Stimulated activated CD4-positive, alpha-beta T cell treated with anti-CD3 and anti-CD28 coated beads, TNF-alpha, amount 100 ng/mL, for 1 hour (primary cell): ENCODE measurements at regions not wholly inside any gene's neighbourhood (a gene's known extent, or its start where the extent isn't known, plus 50 kb on each side); places are given as distances from the start of the nearest gene placed in this dataset.
"Not testable (repeated sequence)": the region's sequence is repeated elsewhere in the genome, so short reads cannot be mapped to it uniquely, and the experiment has no call there.

Source experiments
- DNase-seq, 3 donors: peaks; one replicate each; pipeline ENCODE4 v3.0.0-alpha.2; 2020; ENCODE audit warnings: low read depth in 3 of 3, low spot score in 1 of 3

DNA sequence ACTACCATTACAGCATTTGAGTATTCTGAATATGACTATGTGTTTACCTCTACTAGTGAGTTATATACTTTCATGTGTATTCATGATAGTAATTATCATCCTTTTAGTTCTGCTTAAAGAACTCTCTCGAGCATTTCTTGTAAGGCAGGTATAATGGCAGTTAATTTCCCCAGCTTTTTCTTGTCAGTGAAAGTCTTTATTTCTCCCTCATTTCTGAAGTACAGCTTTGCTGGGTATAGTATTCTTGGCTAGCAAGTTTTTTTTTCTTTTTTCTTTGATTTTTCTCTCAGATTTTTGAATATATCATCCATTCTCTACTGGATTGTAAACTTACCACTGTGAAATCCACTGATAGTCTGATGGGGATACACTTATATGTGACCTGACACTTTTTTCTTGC lies 165.9 kb upstream of the ARHGAP5 start:
- no peak for DNase-seq

- DNase-seq, result no peak
Measured at GRCh38 chr14:31913370-31913769, 163.7 kb upstream of the ARHGAP5 start.

DNA sequence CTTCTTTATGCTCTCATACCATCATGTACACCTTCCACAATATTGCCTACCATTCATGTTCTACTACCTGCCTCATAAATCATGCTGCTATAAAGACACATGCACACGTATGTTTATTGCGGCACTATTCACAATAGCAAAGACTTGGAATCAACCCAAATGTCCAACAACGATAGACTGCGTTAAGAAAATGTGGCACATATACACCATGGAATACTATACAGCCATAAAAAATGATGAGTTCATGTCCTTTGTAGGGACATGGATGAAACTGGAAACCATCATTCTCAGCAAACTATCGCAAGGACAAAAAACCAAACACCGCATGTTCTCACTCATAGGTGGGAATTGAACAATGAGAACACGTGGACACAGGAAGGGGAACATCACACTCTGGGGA lies 158.8 kb upstream of the ARHGAP5 start:
- not testable (repeated sequence) for DNase-seq

DNA sequence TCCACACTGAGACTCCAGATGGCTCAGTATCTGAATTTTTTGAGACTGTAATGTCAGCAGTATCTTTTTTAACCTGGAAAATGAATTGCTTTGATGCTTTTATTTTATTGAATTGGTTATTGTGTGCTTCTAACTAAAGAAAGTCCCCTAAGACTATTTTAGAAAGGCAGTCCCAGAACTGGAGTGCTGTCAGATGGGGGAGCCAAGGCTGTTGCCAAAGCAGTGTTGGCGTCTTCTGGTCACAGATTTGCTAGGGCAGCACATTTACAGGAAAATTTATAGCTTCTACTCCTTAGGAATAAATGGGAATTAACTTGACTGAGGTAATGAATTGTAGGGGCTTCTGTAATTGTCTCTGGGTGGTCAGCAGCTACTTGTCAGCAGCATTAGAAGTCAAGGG lies 157.1 kb upstream of the ARHGAP5 start:
- DNase-seq, result no peak

GRCh38 chr14:31920989-31921650 lies 156.0 kb upstream of the ARHGAP5 start:
- DNase-seq, result no peak

DNA sequence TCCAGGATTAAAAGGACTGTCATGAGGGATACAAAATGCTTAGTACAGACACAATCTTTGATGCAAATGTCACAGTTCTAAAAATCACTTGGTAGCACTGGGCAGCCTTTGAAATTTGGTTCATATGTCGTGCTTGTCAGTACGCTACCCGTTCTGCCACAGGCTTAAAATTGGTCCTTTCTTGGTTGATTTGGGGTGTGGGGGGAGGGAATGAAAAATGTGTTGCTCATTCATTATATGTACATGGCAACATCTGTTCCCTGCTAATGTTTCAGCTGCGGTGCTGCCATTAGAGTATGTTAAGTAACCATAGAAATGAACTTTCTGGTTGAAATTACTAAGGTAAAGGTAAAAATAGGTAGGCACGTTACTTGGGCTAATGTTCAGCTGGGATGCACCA lies 155.4 kb upstream of the ARHGAP5 start:
- DNase-seq, result no peak

GRCh38 chr14:31926123-31926522 lies 151.0 kb upstream of the ARHGAP5 start:
- no peak for DNase-seq

- no peak for DNase-seq
Measured at GRCh38 chr14:31926652-31927347, 150.3 kb upstream of the ARHGAP5 start.

GRCh38 chr14:31927348-31927832 lies 149.7 kb upstream of the ARHGAP5 start:
- DNase-seq, result no peak

GRCh38 chr14:31930070-31930469 lies 147.0 kb upstream of the ARHGAP5 start:
- DNase-seq, result no peak

DNA sequence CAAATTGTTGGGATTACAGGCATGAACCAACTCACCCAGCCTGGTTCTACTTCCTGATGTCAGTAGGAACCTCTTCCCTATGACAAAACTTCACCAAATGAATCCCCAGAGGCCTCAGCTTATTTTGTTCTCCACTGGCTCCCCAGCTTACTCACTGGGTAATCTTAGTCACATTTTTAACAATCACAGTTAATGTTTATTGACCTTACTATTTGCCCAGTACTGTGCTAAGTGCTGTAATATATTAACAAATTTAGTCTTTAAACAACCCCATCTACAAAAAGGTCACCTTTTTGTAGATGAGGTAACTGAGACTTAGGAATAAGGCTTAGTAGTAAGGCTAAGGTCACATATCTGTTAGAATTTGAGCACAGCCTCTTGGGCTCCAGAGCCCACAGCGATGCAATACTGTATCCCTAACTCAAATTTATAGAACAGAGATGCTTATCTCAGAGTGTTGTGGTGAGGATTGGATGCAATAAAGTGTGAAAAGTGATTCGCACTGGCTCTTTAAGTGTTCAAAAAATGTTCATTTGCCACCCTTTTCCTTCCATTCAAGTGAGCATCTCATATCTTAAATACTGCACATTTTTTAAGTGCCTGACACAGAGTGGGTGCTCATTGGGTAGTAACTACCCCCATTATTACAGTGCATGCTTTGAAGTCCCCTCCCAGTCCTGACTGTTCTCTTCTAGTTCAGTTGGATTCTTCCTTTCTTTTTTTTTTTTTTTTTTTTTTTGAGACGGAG lies 146.4 kb upstream of the ARHGAP5 start:
- no peak for DNase-seq

DNA sequence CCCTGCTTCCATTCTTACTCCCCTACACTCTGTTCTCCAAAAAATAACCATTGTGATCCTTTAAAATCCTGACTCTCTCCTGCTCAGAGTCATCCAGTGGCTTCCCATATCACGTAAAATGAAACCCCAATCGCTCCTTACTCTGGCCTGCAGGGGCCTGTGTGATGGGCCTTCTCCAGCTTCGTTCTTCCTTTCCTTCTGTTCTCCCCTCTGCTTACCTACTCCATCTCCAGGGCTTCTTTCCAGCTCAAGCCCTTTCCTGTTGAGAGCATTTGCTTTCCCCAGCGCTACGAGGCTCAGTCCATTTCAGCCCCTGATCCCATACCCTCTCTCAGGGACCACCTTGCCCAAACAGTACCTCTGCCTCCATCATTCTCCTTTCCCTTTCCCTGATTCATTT lies 144.4 kb upstream of the ARHGAP5 start:
- DNase-seq, result no peak

- no peak for DNase-seq
Measured at GRCh38 chr14:31933716-31934115, 143.4 kb upstream of the ARHGAP5 start.

GRCh38 chr14:31934767-31935266 lies 142.3 kb upstream of the ARHGAP5 start:
- DNase-seq, result no peak

DNA sequence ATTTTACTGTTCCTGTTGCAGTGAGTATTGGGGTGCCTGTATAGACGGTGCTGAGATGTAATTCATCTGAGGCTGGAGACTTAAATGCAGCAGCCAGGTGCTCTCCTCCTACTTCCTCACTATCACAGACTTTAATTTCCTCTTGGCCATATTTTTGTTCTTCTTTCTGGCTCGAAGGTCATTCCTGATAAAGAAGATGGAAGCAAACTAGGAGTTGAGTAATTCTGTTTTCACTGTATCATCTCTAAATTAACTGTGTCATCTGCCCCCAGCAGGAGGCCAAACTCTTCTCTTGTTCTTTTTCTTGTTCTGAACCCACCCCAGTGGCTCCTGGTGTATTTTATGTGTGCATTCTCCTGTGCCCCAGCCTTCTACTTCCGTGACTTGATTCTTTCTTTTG lies 141.7 kb upstream of the ARHGAP5 start:
- DNase-seq, result no peak

- no peak for DNase-seq
Measured at GRCh38 chr14:31936115-31936514, 141.0 kb upstream of the ARHGAP5 start.

- peak; percentile 9 to 22 (median 16) for DNase-seq
Measured at GRCh38 chr14:31937730-31938346, 139.3 kb upstream of the ARHGAP5 start.

DNA sequence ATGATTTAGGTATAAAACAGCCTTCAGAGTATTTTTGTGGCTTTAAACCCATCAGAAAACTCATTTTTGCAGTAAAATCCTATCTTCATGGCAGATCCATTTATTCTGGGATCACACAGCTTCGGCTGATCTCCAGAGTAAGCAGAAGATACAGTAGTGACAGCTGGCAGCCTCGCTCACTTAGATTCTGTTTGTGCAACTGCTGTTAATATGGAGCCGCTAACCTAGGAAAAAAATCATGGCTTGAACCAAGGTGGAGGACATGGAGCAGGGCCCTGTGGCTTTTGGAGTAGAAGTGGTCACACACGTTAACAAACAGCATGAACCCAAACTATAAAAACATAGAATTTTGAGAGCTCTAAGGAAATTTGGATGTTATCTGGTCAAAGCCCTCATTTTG lies 137.2 kb upstream of the ARHGAP5 start:
- no peak for DNase-seq

DNA sequence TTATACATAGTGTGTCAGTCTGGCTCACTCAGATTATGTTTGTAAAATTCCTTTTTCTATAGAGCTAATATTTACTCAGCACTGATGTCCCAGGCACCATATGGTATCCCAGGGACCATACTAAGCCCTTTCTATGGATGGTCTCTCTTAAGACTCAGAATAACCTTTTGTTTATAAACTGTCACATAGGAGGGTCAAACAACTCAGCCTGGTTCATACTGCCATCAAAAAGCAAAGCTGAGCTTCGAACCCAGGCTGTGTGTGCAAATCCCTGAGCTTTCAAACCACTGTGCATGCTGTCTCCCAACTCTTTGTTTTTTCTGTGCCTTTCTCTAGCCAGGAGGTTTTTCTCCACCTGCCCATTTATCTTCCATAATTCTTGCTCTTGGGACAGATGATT lies 135.6 kb upstream of the ARHGAP5 start:
- DNase-seq, result no peak

GRCh38 chr14:31942166-31942841 lies 134.8 kb upstream of the ARHGAP5 start:
- no peak for DNase-seq

- no peak for DNase-seq
Measured at GRCh38 chr14:31943217-31943799, 133.8 kb upstream of the ARHGAP5 start.
